K562 (cell line): ENCODE measurements at regions not wholly inside any gene's neighbourhood (a gene's known extent, or its start where the extent isn't known, plus 50 kb on each side); places are given as distances from the start of the nearest gene placed in this dataset.

Source experiments
- FOXP4 ChIP-seq: sonication (generic); formaldehyde crosslinking; IDR thresholded peaks from 2 replicates; pipeline ENCODE4 v1.8.0; 2022; ENCODE audit warnings: mild to moderate bottlenecking, missing genetic modification reagents, borderline replicate concordance
- MEF2D ChIP-seq: conservative IDR thresholded peaks from 2 replicates; pipeline ENCODE4 v1.6.1; 2016; ENCODE audit warnings: low read depth, missing genetic modification characterization, missing compliant biosample characterization
- RHOXF2B ChIP-seq: fragments of 250-450 bp; sonication (Bioruptor Pico); conservative IDR thresholded peaks from 2 replicates; pipeline ENCODE4 v1.5.1; 2021
- SMARCA4 ChIP-seq: fragments of 450-650 bp; IDR thresholded peaks from 2 replicates; pipeline ENCODE4 v1.6.1; 2016
- ZBTB40 ChIP-seq, 2 experiments: fragments of 450-650 bp in 1 of 2; sonication (generic) in 1 of 2; formaldehyde crosslinking in 1 of 2; IDR thresholded peaks; 2 replicates each; pipeline versions ENCODE4 v1.7.1 to v1.9.0; 2016 to 2022; ENCODE audit warnings: inconsistent platforms in 1 of 2, mild to moderate bottlenecking in 1 of 2, missing genetic modification reagents in 1 of 2

DNA sequence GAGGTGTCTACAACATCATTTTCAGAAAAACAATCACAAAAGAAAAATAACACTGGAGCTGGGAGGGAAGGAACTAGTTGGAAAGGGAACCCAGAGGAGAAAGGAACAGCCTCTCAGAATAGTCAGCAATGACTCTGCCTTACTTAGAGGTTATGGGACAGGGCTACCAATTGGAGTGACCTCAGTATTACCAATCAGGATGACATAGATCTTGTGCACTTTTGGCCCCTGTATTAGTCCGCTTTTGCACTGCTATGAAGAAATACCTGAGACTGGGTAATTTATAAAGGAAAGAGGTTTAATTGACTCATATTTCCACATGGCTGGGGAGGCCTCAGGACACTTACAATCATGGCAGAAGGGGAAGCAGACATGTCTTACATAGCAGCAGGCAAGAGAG is 99.7 kb upstream of the SDK1 start (continued):
- TF ChIP-seq FOXP4 (CRISPR knock-in tag) (no peak), RHOXF2B (CRISPR knock-in tag) (no peak), MEF2D (no peak), ZBTB40 (IDR thresholded peaks at IDR 0.05) (no peak), ZBTB40 (CRISPR knock-in tag; IDR thresholded peaks at IDR 0.05) (no peak), SMARCA4 (no peak)
